Endothelial cell of umbilical vein (primary cell): ENCODE measurements at regions not wholly inside any gene's neighbourhood (a gene's known extent, or its start where the extent isn't known, plus 50 kb on each side); places are given as distances from the start of the nearest gene placed in this dataset.

ENCODE experiments used
- BruUV-seq: library from RNA; stranded (reverse); fragments of 400-500 nt; replicated peaks from 2 replicates; lab custom pipeline; 2021; lab: Mats Ljungman, UMichigan
- CTCF ChIA-PET: fragments of 300-600, 350-600 bp; sonication (Branson Sonifier 250); formaldehyde crosslinking; loops from one replicate; lab custom pipeline; 2021; ENCODE audit warnings: antibody characterized with exemption, inconsistent platforms; lab: Charles Lee
- POLR2A ChIA-PET: fragments of 300-600, 350-600 bp; sonication (Branson Sonifier 250); formaldehyde crosslinking; loops from one replicate; lab custom pipeline; 2021; ENCODE audit warnings: antibody characterized with exemption, inconsistent platforms; lab: Charles Lee
- DNase-seq: peaks from one replicate; pipeline ENCODE4 v3.0.0-alpha.2; 2011; ENCODE audit warnings: low read depth, low spot score
- FAIRE-seq: peaks from 2 replicates; lab custom pipeline; 2011; peaks lifted over from hg19 to GRCh38; lab: Jason Lieb, UNC
- H2AFZ ChIP-seq: 2 replicates; pipeline ENCODE4 v1.6.0; 2012; ENCODE audit warnings: low read depth, low read length, control low read depth, inconsistent platforms
- H3K27ac ChIP-seq: 2 replicates; pipeline ENCODE4 v1.5.1; 2011; ENCODE audit warnings: low read depth, mild to moderate bottlenecking, control low read depth, low read length, moderate library complexity; ENCODE audit not compliant: insufficient read depth
- H3K27me3 ChIP-seq, 2 experiments: 2 replicates each; pipeline versions ENCODE4 v1.6.0 to v1.6.1; 2011; ENCODE audit warnings: low read length in 2 of 2, mixed read lengths in 1 of 2; ENCODE audit not compliant: control insufficient read depth in 2 of 2, insufficient read depth in 2 of 2
- H3K36me3 ChIP-seq, 2 experiments: 2 replicates in 1 of 2; 3 replicates in 1 of 2; pipeline ENCODE4 v1.5.1; 2011; ENCODE audit warnings: low read length in 2 of 2, mild to moderate bottlenecking in 1 of 2, moderate library complexity in 1 of 2; ENCODE audit not compliant: control insufficient read depth in 2 of 2, insufficient read depth in 2 of 2; ENCODE audit errors: extremely low read depth in 1 of 2
- H3K4me1 ChIP-seq: 3 replicates; pipeline ENCODE4 v1.5.1; 2011; ENCODE audit warnings: mild to moderate bottlenecking, low read length; ENCODE audit not compliant: control insufficient read depth, insufficient read depth; ENCODE audit errors: extremely low read depth
- H3K4me2 ChIP-seq: 2 replicates; pipeline ENCODE4 v1.6.1; 2011; ENCODE audit warnings: low read length, control low read depth, mixed read lengths; ENCODE audit not compliant: insufficient read depth
- H3K4me3 ChIP-seq, 3 experiments: fragments of 200-600 bp in 1 of 3; sonication (generic), shearing (Covaris generic) in 1 of 3; replicated peaks in 1 of 3; 2 replicates each; pipeline ENCODE4 v1.5.1; 2011 to 2016; ENCODE audit warnings: control low read depth in 3 of 3, low read length in 3 of 3, mild to moderate bottlenecking in 2 of 3, inconsistent platforms in 1 of 3, low read depth in 1 of 3, moderate library complexity in 1 of 3; ENCODE audit not compliant: insufficient read depth in 1 of 3
- H3K79me2 ChIP-seq: 2 replicates; pipeline ENCODE4 v1.6.0; 2012; ENCODE audit warnings: low read length, inconsistent platforms; ENCODE audit not compliant: control insufficient read depth, insufficient read depth
- H3K9ac ChIP-seq: replicated peaks from 2 replicates; pipeline ENCODE3; 2011; ENCODE audit warnings: low read length, control low read depth; ENCODE audit not compliant: insufficient read depth; ENCODE audit errors: extremely low read depth
- H3K9me1 ChIP-seq: replicated peaks from 3 replicates; pipeline ENCODE4 v1.6.0; 2011; ENCODE audit warnings: mild to moderate bottlenecking, low read length; ENCODE audit not compliant: control insufficient read depth, insufficient read depth; ENCODE audit errors: extremely low read depth
- H3K9me3 ChIP-seq: replicated peaks from 2 replicates; pipeline ENCODE4 v1.5.1; 2012; ENCODE audit warnings: low read length, inconsistent platforms; ENCODE audit not compliant: control insufficient read depth, insufficient read depth
- H4K20me1 ChIP-seq: replicated peaks from 2 replicates; pipeline ENCODE3; 2011; ENCODE audit warnings: mild to moderate bottlenecking, low read length; ENCODE audit not compliant: control insufficient read depth, insufficient read depth; ENCODE audit errors: extremely low read depth
- EZH2 ChIP-seq: IDR thresholded peaks from 2 replicates; pipeline ENCODE4 v1.6.1; 2012; ENCODE audit warnings: borderline replicate concordance, low read depth, mild to moderate bottlenecking, moderate library complexity, low read length, inconsistent platforms; ENCODE audit not compliant: severe bottlenecking
- FOS ChIP-seq: IDR thresholded peaks from 2 replicates; pipeline ENCODE4 v1.6.1; 2011; ENCODE audit warnings: mild to moderate bottlenecking, low read length, moderate library complexity, borderline replicate concordance; ENCODE audit not compliant: insufficient read depth
- GATA2 ChIP-seq: IDR thresholded peaks from 2 replicates; pipeline ENCODE4 v1.7.0; 2011; ENCODE audit warnings: low read depth, mild to moderate bottlenecking, moderate library complexity, mixed read lengths, low read length; ENCODE audit not compliant: insufficient read length, insufficient read depth
- JUN ChIP-seq: IDR thresholded peaks from 2 replicates; pipeline ENCODE4 v1.6.1; 2011; ENCODE audit warnings: borderline replicate concordance, low read depth; ENCODE audit not compliant: insufficient read length, insufficient read depth
- MYC ChIP-seq: IDR thresholded peaks from one replicate; pipeline ENCODE4 v1.6.1; 2011; ENCODE audit warnings: mild to moderate bottlenecking, low read depth, low read length
- POLR2A ChIP-seq: IDR thresholded peaks from 2 replicates; pipeline ENCODE4 v1.6.1; 2012; ENCODE audit warnings: low read depth, mild to moderate bottlenecking, control low read depth, low read length
- POLR2AphosphoS5 ChIP-seq: IDR thresholded peaks from 2 replicates; pipeline ENCODE4 v1.6.1; 2012; ENCODE audit warnings: low read depth, mild to moderate bottlenecking, control low read depth, low read length, moderate library complexity; ENCODE audit not compliant: insufficient read depth
- dilution Hi-C: fragments of 300-500 bp; cut with MboI; formaldehyde crosslinking; loops from one replicate; pipeline ENCODE4 v1.15.0; 2019; ENCODE audit warnings: low sequenced_read_pairs; ENCODE audit not compliant: extremely low pct_ligation_motif_present
- intact Hi-C: fragments of 100-400 bp; cut with micrococcal nuclease; formaldehyde crosslinking; loops from one replicate; pipeline ENCODE4 v1.10.0; 2022
- TF ChIP-seq, protein P1 (sequence below), 2 donors: IDR thresholded peaks; 1 replicate in 1 of 2; 2 replicates in 1 of 2; pipeline ENCODE4 v1.5.1; 2011; ENCODE audit warnings: low read length in 2 of 2, mild to moderate bottlenecking in 2 of 2, moderate library complexity in 2 of 2, control low read depth in 1 of 2, inconsistent platforms in 1 of 2, low read depth in 1 of 2; ENCODE audit not compliant: insufficient read depth in 1 of 2; ENCODE audit errors: extremely low read depth in 1 of 2
- TF ChIP-seq, protein P2 (sequence below): IDR thresholded peaks from 2 replicates; pipeline ENCODE4 v1.6.1; 2011; ENCODE audit not compliant: insufficient read depth, insufficient read length

GRCh38 chr2:216923706-216924105 lies 63.8 kb upstream of the TNP1 start:
- dilution Hi-C loops (no loop called here), intact Hi-C loops (no loop called here)
- no TSS peak for BruUV-seq
- H2AFZ ChIP-seq = no peak overlapping the region
- FAIRE-seq (no peak), DNase-seq (no peak)
- no peak overlapping the region for H3K4me3 ChIP-seq
- no peaks in the 10 kb centered on the region for H3K9me1 ChIP-seq
- no peak overlapping the region for H3K4me2 ChIP-seq
- ChIA-PET CTCF (no interaction called here), POLR2A (no interaction called here)
- H3K9me3 ChIP-seq = no peaks in the 10 kb centered on the region
- no peaks in the 10 kb centered on the region for H3K4me1 ChIP-seq
- H3K36me3 ChIP-seq = no peaks in the 10 kb centered on the region
- no peaks in the 10 kb centered on the region for H3K79me2 ChIP-seq
- no peak overlapping the region for H3K9ac ChIP-seq
- H4K20me1 ChIP-seq = no peaks in the 10 kb centered on the region
- TF ChIP-seq GATA2 (no peak), FOS (no peak)
- H3K27ac ChIP-seq = no peak overlapping the region
- no peaks in the 10 kb centered on the region for H3K27me3 ChIP-seq

DNA sequence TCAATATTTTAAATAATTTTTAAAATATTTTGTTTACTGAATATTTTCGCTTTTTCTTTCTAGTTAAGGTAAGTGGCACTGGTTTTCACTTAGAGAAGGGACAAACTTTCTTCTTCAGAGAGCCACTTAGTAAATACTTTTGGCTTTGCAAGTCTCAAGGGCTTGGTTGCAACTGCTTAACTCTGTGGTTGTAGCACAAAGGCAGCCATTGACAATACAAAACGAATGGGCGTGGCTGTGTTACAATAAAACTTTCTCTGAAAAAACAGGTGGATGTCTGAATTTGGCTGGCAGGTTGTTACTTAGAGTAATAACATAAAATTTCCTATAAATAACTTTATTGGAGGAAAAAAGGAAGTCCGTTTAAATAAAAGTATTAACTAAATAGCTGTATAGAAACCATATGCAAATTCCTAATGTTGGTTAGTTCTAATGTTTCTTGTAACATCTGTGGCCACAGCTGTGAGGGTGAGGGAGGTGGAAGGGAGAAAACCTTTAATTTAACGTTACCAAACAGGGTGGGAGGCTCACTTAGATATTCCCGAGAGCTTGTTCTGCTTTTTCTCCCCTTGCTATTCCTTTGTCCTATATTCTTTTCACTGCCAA lies 62.4 kb upstream of the TNP1 start:
- no peaks in the 10 kb centered on the region for H3K79me2 ChIP-seq
- H3K27ac ChIP-seq = no peak overlapping the region
- H2AFZ ChIP-seq = no peak overlapping the region
- no peak overlapping the region for H3K4me3 ChIP-seq
- no peak overlapping the region for H3K9ac ChIP-seq
- no peak for DNase-seq
- H3K4me1 ChIP-seq = peaks cover 6% of the 10 kb centered on the region
- H4K20me1 ChIP-seq = no peaks in the 10 kb centered on the region
- H3K27me3 ChIP-seq = no peaks in the 10 kb centered on the region
- ChIA-PET CTCF (interaction anchor here (0.6 kb wide), 1 partner anchor 12 kb away, joined by 3 read pairs; no protein-coding TSS in a partner anchor), POLR2A (no interaction called here)
- H3K4me2 ChIP-seq = no peak overlapping the region
- no TSS peak for BruUV-seq
- intact Hi-C loops (no loop called here), dilution Hi-C loops (no loop called here)
- no peak for FAIRE-seq
- H3K9me3 ChIP-seq = no peaks in the 10 kb centered on the region
- no peaks in the 10 kb centered on the region for H3K36me3 ChIP-seq
- H3K9me1 ChIP-seq = no peaks in the 10 kb centered on the region
- TF ChIP-seq GATA2 = no peak
- TF ChIP-seq, protein P1, sequence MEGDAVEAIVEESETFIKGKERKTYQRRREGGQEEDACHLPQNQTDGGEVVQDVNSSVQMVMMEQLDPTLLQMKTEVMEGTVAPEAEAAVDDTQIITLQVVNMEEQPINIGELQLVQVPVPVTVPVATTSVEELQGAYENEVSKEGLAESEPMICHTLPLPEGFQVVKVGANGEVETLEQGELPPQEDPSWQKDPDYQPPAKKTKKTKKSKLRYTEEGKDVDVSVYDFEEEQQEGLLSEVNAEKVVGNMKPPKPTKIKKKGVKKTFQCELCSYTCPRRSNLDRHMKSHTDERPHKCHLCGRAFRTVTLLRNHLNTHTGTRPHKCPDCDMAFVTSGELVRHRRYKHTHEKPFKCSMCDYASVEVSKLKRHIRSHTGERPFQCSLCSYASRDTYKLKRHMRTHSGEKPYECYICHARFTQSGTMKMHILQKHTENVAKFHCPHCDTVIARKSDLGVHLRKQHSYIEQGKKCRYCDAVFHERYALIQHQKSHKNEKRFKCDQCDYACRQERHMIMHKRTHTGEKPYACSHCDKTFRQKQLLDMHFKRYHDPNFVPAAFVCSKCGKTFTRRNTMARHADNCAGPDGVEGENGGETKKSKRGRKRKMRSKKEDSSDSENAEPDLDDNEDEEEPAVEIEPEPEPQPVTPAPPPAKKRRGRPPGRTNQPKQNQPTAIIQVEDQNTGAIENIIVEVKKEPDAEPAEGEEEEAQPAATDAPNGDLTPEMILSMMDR (IDR thresholded peaks at IDR 0.05; ENCODE audit: extremely low read depth in 1 of 2, insufficient read depth in 1 of 2, low read depth in 1 of 2, low read length in 2 of 2) = no peak
- no peak for TF ChIP-seq POLR2A
- no peak for TF ChIP-seq JUN
- TF ChIP-seq POLR2AphosphoS5 = no peak
- no peak for TF ChIP-seq FOS
- TF ChIP-seq, protein P2, sequence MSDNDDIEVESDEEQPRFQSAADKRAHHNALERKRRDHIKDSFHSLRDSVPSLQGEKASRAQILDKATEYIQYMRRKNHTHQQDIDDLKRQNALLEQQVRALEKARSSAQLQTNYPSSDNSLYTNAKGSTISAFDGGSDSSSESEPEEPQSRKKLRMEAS = no peak
- TF ChIP-seq EZH2 = no peak
- TF ChIP-seq MYC = no peak
